Spleen (tissue), 11 donors: ENCODE measurements at regions not wholly inside any gene's neighbourhood (a gene's known extent, or its start where the extent isn't known, plus 50 kb on each side); places are given as distances from the start of the nearest gene placed in this dataset.
A peak's percentile ranks its signal among the peaks of the same experiment; 100 is the strongest.

Experiments
- DNase-seq: peaks from one replicate; pipeline ENCODE4 v3.0.0-alpha.2; 2020
- H3K27ac ChIP-seq, 8 donors: fragments of 200-600 bp; sonication (generic) in 7 of 8; 1 replicate in 4 of 8; 2 replicates in 4 of 8; pipeline versions ENCODE4 v1.5.0 to v1.8.0; 2016 to 2021; ENCODE audit warnings: inconsistent platforms in 4 of 8, mild to moderate bottlenecking in 4 of 8, moderate library complexity in 1 of 8
- H3K27me3 ChIP-seq, 7 donors: fragments of 200-600 bp; sonication (generic) in 6 of 7; replicated peaks in 1 of 7; 1 replicate in 4 of 7; 2 replicates in 3 of 7; pipeline versions ENCODE4 v1.5.0 to v1.8.0; 2016 to 2021; ENCODE audit warnings: inconsistent platforms in 3 of 7, mild to moderate bottlenecking in 1 of 7
- H3K36me3 ChIP-seq, 6 donors: fragments of 200-600 bp; sonication (generic) in 5 of 6; 1 replicate in 4 of 6; 2 replicates in 2 of 6; pipeline versions ENCODE4 v1.5.0 to v1.8.0; 2016 to 2021; ENCODE audit warnings: inconsistent platforms in 2 of 6
- H3K4me1 ChIP-seq, 6 donors: fragments of 200-600 bp; sonication (generic) in 5 of 6; 1 replicate in 3 of 6; 2 replicates in 3 of 6; pipeline versions ENCODE4 v1.5.0 to v1.8.0; 2016 to 2021; ENCODE audit warnings: inconsistent platforms in 3 of 6
- H3K4me3 ChIP-seq, 8 donors: fragments of 200-600 bp; sonication (generic) in 7 of 8; 1 replicate in 4 of 8; 2 replicates in 4 of 8; pipeline versions ENCODE4 v1.5.0 to v1.8.0; 2016 to 2021; ENCODE audit warnings: inconsistent platforms in 4 of 8, mild to moderate bottlenecking in 4 of 8, moderate library complexity in 2 of 8
- H3K9me3 ChIP-seq, 8 donors: fragments of 200-600 bp; sonication (generic) in 7 of 8; 1 replicate in 4 of 8; 2 replicates in 4 of 8; pipeline versions ENCODE4 v1.5.0 to v1.8.0; 2016 to 2021; ENCODE audit warnings: inconsistent platforms in 4 of 8
- CTCF ChIP-seq, 11 experiments: fragments of 200-600 bp in 7 of 11; fragments of 450-650 bp in 4 of 11; sonication (generic) in 4 of 11; IDR thresholded peaks in 8 of 11; conservative IDR thresholded peaks in 3 of 11; 1 replicate in 7 of 11; 2 replicates in 4 of 11; pipeline versions ENCODE4 v1.4.0 to v1.8.0; 2016 to 2021; ENCODE audit warnings: antibody characterized with exemption in 11 of 11, inconsistent platforms in 4 of 11, mild to moderate bottlenecking in 1 of 11
- POLR2A ChIP-seq, 3 donors: fragments of 450-650 bp; IDR thresholded peaks; one replicate each; pipeline ENCODE4 v1.5.1; 2017; ENCODE audit warnings: antibody characterized with exemption in 3 of 3, mild to moderate bottlenecking in 1 of 3
- POLR2AphosphoS5 ChIP-seq, 3 donors: sonication (generic); formaldehyde crosslinking; IDR thresholded peaks; one replicate each; pipeline ENCODE4 v1.5.1; 2017; ENCODE audit warnings: antibody characterized with exemption in 3 of 3
- WGBS, 5 donors: extraction: QIAGEN DNeasy Blood & Tissue Kit in 3 of 5; methylation state at CpG; one replicate each; pipeline versions ENCODE4 v1.1.5 to v1.1.7; 2013 to 2018; 5-methylcytosine and 5-hydroxymethylcytosine counted together
- intact Hi-C: fragments of 100-400 bp; cut with DNase I; formaldehyde crosslinking; loops from one replicate; pipeline ENCODE4 v1.15.0; 2023; ENCODE audit warnings: low total_unique reads
- donor health status: healthy with polysubstance abuse.
- donor health status: DM: no; HTN: no; CAD: no; lungs with moderate emphysema.
- donor health status: DM: no; HTN: no; CAD: no.
- donor health status: Bipolar disorder and iron deficiency.
- donor health status: healthy.
- donor health status: DM: no; HTN: no; CAD: no.
- donor health status: DM: yes; HTN: yes; CAD: no.

GRCh38 chr13:80664950-80665349 lies 324.0 kb upstream of the SPRY2 start:
- intact Hi-C loops: no loop called here
- Histone ChIP-seq H3K4me1 (no peaks in the 10 kb centered on the region), H3K27ac (no peak overlapping the region), H3K27me3 (no peaks in the 10 kb centered on the region), H3K4me3 (no peak overlapping the region), H3K36me3 (no peaks in the 10 kb centered on the region), H3K9me3 (peaks cover 0 to 15% (median 2%) of the 10 kb centered on the region in 8 donors)
- DNase-seq: no peak
- TF ChIP-seq POLR2A (IDR thresholded peaks at IDR 0.05): no peak
- TF ChIP-seq POLR2AphosphoS5 (IDR thresholded peaks at IDR 0.05): no peak
- no peak for TF ChIP-seq CTCF (IDR thresholded peaks at IDR 0.05 in 8 of 11, conservative IDR thresholded peaks at IDR 0.05 in 3 of 11)

DNA sequence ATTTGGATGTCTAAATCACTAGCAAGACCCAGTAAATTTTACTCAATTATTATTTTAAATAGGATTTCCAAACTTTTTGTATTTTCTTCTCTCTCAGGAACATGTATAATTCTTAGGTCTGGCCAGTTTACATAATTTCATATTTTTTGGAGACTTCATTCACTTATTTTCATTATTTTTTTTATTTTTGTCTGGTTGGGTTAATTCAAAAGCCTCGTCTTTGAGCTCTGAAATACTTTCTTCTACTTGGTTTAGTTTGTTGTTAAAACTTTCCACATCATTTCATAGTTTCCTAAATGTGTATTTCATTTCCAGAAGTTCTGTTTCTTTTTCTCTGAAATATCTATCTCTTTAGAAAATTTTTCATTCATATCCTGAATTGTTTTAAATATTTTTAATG lies 322.9 kb upstream of the SPRY2 start:
- no peaks in the 10 kb centered on the region for H3K36me3 ChIP-seq
- WGBS, 5 donors: 65 to 91% (median 84%) methylated on average over 1 of the region's 1 CpG
- intact Hi-C loops: no loop called here
- no peak overlapping the region for H3K4me3 ChIP-seq
- no peak overlapping the region for H3K27ac ChIP-seq
- no peaks in the 10 kb centered on the region for H3K27me3 ChIP-seq
- peaks cover 0 to 20% (median 7%) of the 10 kb centered on the region in 8 donors for H3K9me3 ChIP-seq
- DNase-seq: no peak
- TF ChIP-seq POLR2A (IDR thresholded peaks at IDR 0.05): no peak
- TF ChIP-seq CTCF (IDR thresholded peaks at IDR 0.05 in 8 of 11, conservative IDR thresholded peaks at IDR 0.05 in 3 of 11): no peak
- TF ChIP-seq POLR2AphosphoS5 (IDR thresholded peaks at IDR 0.05): no peak
- no peaks in the 10 kb centered on the region for H3K4me1 ChIP-seq

DNA sequence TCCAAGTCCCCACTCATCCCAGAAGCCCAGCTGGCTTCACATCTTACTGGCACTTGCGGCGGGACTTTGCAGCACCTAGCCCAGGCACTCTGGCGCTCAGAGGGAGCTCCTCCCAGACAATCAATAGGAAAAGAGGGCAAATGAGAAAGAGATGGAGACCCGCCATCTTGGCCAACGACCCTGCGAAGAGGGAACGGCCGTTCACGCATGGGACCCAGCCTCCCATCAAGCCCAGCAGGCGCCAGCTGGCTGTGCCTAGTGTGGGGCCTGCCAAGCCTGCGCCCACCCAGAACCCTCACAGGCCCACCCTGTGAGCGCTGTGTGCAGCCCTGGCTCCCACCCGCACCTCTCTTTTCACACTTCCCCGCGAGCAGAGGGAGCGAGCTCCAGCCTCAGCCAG lies 317.8 kb upstream of the SPRY2 start:
- Histone ChIP-seq H3K27ac (no peak overlapping the region), H3K9me3 (peaks cover 0 to 24% (median 14%) of the 10 kb centered on the region in 8 donors), H3K4me1 (no peaks in the 10 kb centered on the region), H3K36me3 (no peaks in the 10 kb centered on the region), H3K27me3 (peaks cover 0 to 6% (median 0%) of the 10 kb centered on the region in 7 donors), H3K4me3 (no peak overlapping the region)
- intact Hi-C loops: no loop called here
- TF ChIP-seq POLR2A (IDR thresholded peaks at IDR 0.05): no peak
- no peak for TF ChIP-seq CTCF (IDR thresholded peaks at IDR 0.05 in 8 of 11, conservative IDR thresholded peaks at IDR 0.05 in 3 of 11)
- TF ChIP-seq POLR2AphosphoS5 (IDR thresholded peaks at IDR 0.05): no peak
- WGBS, 5 donors: 90 to 97% (median 93%) methylated on average over 11 to 16 of the region's 16 CpGs
- DNase-seq: peak; percentile 69

DNA sequence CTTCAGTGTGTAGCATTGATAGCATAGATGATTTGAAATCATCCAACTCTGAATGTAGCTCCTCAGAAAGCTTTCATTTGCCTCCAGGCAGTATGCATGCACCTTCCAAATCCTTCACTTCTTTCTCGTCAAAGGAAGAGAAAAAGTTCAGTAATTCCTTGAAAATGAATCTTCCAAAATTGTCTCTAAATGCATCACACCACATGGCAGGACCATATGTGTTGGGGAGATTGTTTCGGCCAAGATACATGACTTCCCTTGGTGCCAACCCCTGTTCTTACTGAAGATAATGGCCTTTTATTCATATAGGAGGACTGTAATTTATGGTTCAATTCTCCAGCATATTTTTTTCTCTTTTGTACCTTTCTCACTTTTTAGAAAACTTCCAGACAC lies 315.6 kb upstream of the SPRY2 start:
- Histone ChIP-seq H3K9me3 (peaks cover 0 to 17% (median 12%) of the 10 kb centered on the region in 8 donors), H3K27ac (no peak overlapping the region), H3K27me3 (peaks cover 0 to 6% (median 0%) of the 10 kb centered on the region in 7 donors), H3K36me3 (no peaks in the 10 kb centered on the region), H3K4me3 (no peak overlapping the region), H3K4me1 (no peaks in the 10 kb centered on the region)
- TF ChIP-seq POLR2A (IDR thresholded peaks at IDR 0.05) (no peak), CTCF (IDR thresholded peaks at IDR 0.05 in 8 of 11, conservative IDR thresholded peaks at IDR 0.05 in 3 of 11) (no peak), POLR2AphosphoS5 (IDR thresholded peaks at IDR 0.05) (no peak)
- DNase-seq: no peak
- intact Hi-C loops: no loop called here
- WGBS, 5 donors: 92 to 98% (median 94%) methylated on average over 2 of the region's 2 CpGs
